Aorta (tissue), 5 donors: ENCODE measurements at regions not wholly inside any gene's neighbourhood (a gene's known extent, or its start where the extent isn't known, plus 50 kb on each side); places are given as distances from the start of the nearest gene placed in this dataset.

Experiments used
- ATAC-seq: fragments of 200-7000 bp; cut with Tn5 transposase; one replicate; pipeline ENCODE4 v1.9.1; 2022; ENCODE audit warnings: moderate library complexity; ENCODE audit not compliant: low FRiP score
- DNase-seq, 2 donors: peaks; one replicate each; pipeline ENCODE4 v3.0.0-alpha.2; 2020
- H3K27ac ChIP-seq, 2 donors: one replicate each; pipeline ENCODE4 v1.5.1; 2013; ENCODE audit warnings: low read length in 2 of 2, mild to moderate bottlenecking in 2 of 2, moderate library complexity in 2 of 2, control low read depth in 1 of 2, inconsistent platforms in 1 of 2, low read depth in 1 of 2
- H3K27me3 ChIP-seq, 2 donors: one replicate each; pipeline ENCODE4 v1.6.1; 2013; ENCODE audit warnings: control low read depth in 1 of 2, low read length in 1 of 2, mild to moderate bottlenecking in 1 of 2, moderate library complexity in 1 of 2; ENCODE audit not compliant: insufficient read depth in 2 of 2, control insufficient read depth in 1 of 2
- H3K36me3 ChIP-seq, 2 donors: one replicate each; pipeline ENCODE4 v1.6.1; 2013; ENCODE audit warnings: control low read depth in 1 of 2, low read length in 1 of 2, mild to moderate bottlenecking in 1 of 2; ENCODE audit not compliant: insufficient read depth in 2 of 2, control insufficient read depth in 1 of 2
- H3K4me1 ChIP-seq, 2 donors: one replicate each; pipeline ENCODE4 v1.6.1; 2013; ENCODE audit warnings: low read length in 2 of 2, control low read depth in 1 of 2, mild to moderate bottlenecking in 1 of 2, moderate library complexity in 1 of 2; ENCODE audit not compliant: insufficient read depth in 2 of 2, control insufficient read depth in 1 of 2
- H3K4me3 ChIP-seq, 2 donors: one replicate each; pipeline ENCODE4 v1.5.1; 2013; ENCODE audit warnings: low read length in 2 of 2, control low read depth in 1 of 2, mild to moderate bottlenecking in 1 of 2
- H3K9me3 ChIP-seq: one replicate; pipeline ENCODE4 v1.6.1; 2013; ENCODE audit warnings: mild to moderate bottlenecking, low read length; ENCODE audit not compliant: control insufficient read depth
- WGBS, 2 donors: extraction: QIAGEN DNeasy Blood & Tissue Kit; methylation state at CpG; one replicate each; pipeline ENCODE4 v1.1.7; 2013; 5-methylcytosine and 5-hydroxymethylcytosine counted together
- intact Hi-C, 2 donors: fragments of 100-400 bp; cut with DNase I; formaldehyde crosslinking; loops; one replicate each; pipeline versions ENCODE4 v1.14.2 to v1.15.0; 2022
- donor health status: healthy with polysubstance abuse.
- donor health status: Bipolar disorder and iron deficiency.
- donor health status: DM: no; HTN: no; CAD: no.
- donor health status: DM: no; HTN: no; CAD: no.
- donor health status: DM: yes; HTN: yes; CAD: no.

DNA sequence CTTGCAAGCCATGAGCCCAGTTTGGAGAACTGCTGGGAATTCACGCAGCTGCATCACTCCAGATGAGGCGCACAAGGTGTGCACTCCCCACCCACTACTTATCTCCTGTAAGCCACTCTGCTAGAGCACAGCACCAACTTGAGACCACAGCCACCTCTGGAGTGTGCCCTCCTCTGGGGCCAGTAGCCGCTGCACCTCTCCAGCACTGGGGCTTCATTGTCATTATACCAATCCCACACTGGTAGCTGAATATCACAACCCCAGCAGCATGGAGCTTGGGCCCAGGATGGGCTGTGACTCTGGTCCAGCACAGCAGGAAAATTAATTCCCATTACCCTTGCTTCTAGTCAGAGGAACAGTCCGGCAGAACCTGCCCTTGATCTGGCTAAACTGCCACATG lies 125.6 kb downstream of the LSM5 start:
- 88 to 95% methylated on average over 4 of the region's 4 CpGs for WGBS, 2 donors
- intact Hi-C loops: no loop called here
- ATAC-seq: no peak

DNA sequence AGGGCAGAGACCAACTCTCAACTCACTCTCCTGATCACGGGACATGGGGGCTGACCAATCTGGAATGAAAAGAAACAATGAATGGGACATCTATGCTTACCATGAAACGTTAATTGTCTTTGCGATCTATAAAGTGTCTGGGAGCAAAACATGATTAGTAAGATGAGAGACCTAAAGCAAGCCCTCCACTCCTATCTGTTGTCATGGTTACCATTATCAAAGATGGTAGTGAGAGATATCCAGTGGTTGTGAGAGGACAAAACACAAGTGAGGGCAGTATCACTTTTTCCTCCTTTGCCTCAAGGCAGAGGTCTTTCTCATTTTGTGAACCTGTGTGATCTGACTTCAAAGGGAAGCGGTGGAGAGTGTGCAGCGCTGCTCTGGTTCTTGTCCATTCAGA lies 130.1 kb downstream of the LSM5 start:
- Histone ChIP-seq H3K9me3 (no peaks in the 10 kb centered on the region), H3K4me1 (no peaks in the 10 kb centered on the region), H3K4me3 (no peak overlapping the region), H3K27me3 (no peaks in the 10 kb centered on the region), H3K36me3 (no peaks in the 10 kb centered on the region), H3K27ac (no peak overlapping the region)
- DNase-seq (no peak), ATAC-seq (no peak)
- 94 to 98% methylated on average over 5 of the region's 5 CpGs for WGBS, 2 donors
- intact Hi-C loops: no loop called here

More for the DNA sequence above, 125.6 kb downstream of the LSM5 start:
- no peak for DNase-seq
- H3K4me3 ChIP-seq: no peak overlapping the region
- no peaks in the 10 kb centered on the region for H3K4me1 ChIP-seq
- no peaks in the 10 kb centered on the region for H3K27me3 ChIP-seq
- no peaks in the 10 kb centered on the region for H3K36me3 ChIP-seq
- peaks cover 2% of the 10 kb centered on the region for H3K9me3 ChIP-seq
- H3K27ac ChIP-seq: no peak overlapping the region

DNA sequence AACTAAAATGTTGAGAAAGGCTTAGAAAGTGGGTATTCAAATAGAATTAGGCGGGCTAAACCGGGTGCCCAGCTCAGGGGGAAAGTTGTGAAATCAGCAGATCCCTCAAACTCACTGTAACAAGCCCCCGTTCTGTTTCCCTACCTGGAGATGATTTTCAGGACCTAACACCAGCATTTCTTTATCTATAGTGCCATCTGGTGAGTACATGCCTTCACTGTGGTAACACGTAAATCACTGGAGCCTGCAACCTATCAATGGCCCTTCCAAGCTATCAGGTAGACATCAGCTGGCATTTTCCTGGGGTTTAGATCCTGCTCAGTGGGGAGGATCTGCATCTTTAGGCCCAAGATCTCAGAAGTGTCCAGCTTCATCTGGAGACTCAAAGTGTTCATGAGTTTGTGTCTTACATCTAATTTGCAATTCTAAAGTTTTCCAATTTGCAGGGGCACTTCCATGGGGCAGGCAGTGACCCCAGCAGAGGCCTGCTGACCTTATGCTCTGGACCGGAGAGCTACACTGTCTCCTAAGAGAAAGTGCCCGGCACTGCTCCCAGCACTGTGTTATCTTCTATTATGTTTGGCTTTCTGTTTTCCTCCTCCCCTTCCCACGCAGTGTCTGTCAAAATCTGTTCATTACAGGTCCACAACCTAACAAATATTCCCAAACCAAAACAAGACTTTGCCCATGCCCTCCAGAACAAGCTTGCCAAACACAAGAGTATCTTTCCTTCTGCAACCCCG lies 132.5 kb downstream of the LSM5 start:
- H3K4me3 ChIP-seq: no peak overlapping the region
- no peaks in the 10 kb centered on the region for H3K9me3 ChIP-seq
- no peaks in the 10 kb centered on the region for H3K36me3 ChIP-seq
- H3K27ac ChIP-seq: no peak overlapping the region
- no peak for ATAC-seq
- DNase-seq: no peak
- 43% methylated on average over 8 of the region's 8 CpGs for WGBS, 2 donors
- no peaks in the 10 kb centered on the region for H3K27me3 ChIP-seq
- H3K4me1 ChIP-seq: no peaks in the 10 kb centered on the region
- intact Hi-C loops: no loop called here

DNA sequence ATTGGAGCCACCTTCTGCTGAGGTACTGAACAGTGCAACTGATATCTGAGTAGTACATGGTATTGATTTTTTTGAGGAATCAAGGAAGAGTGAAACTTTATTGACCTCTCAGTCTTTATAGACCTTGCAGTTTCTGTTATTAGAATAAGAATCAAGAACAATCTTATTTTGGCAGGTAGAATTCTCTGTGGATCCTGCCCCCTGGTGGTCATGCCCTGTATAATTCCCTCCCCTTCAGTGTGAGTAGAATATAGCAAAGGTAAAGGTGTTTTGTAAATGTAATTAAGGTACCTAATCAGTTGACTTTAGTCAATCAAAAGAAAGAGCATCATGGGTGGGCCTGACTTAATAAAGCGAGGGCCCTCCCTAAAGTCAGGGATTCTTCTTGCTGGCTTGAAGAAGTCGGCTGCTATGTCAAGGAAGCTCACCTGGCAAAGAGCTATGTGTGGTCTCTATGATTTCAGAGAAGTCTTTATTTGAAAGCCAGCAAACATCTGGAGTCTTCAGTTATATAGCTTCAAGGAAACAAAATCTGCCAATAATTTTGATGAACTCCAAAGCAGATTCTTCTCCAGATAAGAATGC lies 142.8 kb downstream of the LSM5 start:
- 85 to 91% methylated on average over 2 of the region's 2 CpGs for WGBS, 2 donors
- intact Hi-C loops: loop anchor here (5.0 to 10.0 kb wide), 4 partner anchors 135 to 603 kb away; no protein-coding TSS in a partner anchor
- DNase-seq: no peak
- no peaks in the 10 kb centered on the region for H3K36me3 ChIP-seq
- H3K4me1 ChIP-seq: no peaks in the 10 kb centered on the region
- H3K27me3 ChIP-seq: no peaks in the 10 kb centered on the region
- no peak overlapping the region for H3K4me3 ChIP-seq
- no peak overlapping the region for H3K27ac ChIP-seq
- ATAC-seq: no peak
- no peaks in the 10 kb centered on the region for H3K9me3 ChIP-seq

DNA sequence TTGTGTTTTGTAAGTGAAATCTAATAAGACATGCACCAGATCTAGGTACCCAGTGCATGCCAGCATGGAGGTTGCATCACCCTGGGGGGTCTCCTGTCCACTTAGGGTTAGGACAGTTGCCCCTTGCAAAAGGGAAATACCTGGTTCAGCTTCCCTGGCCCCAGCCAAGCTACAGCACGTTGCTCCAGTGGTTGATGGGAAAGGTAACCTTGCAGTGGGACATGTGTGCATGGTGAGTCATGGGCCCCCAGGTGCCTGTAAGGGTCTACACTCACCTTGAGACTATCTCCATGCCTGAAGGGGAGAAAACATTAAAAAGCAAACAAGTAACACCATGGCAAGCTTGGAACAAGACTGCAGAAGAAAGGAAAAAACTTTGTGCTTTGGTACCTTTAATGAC lies 143.9 kb downstream of the LSM5 start:
- ATAC-seq: no peak
- Histone ChIP-seq H3K9me3 (no peaks in the 10 kb centered on the region), H3K4me3 (no peak overlapping the region), H3K27me3 (no peaks in the 10 kb centered on the region), H3K36me3 (no peaks in the 10 kb centered on the region), H3K27ac (no peak overlapping the region), H3K4me1 (no peaks in the 10 kb centered on the region)
- 56 to 67% methylated on average over 1 of the region's 1 CpG for WGBS, 2 donors
- no peak for DNase-seq
- intact Hi-C loops: loop anchor here (5.0 to 10.0 kb wide), 4 partner anchors 134 to 601 kb away; no protein-coding TSS in a partner anchor

DNA sequence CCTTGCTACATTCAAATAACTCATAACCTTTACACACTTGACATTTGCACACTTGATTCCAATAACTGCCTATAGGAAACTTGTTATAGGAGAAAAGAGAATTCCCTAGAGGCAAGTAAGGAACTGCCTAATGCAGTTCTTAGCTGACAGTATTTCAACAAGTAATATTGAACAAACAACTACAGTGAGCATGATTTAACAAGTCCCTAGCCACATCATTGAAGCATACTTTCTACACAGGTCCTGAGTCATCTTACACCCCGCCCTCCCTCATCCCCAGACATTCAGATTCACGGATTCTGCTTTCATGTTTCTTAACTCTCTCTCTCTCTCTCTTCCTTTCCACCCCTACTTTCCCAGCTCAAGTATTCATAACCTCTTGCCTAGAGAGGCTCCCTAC lies 153.5 kb downstream of the LSM5 start:
- Histone ChIP-seq H3K4me1 (no peaks in the 10 kb centered on the region), H3K36me3 (no peaks in the 10 kb centered on the region), H3K4me3 (no peak overlapping the region), H3K9me3 (peaks cover 2% of the 10 kb centered on the region), H3K27me3 (no peaks in the 10 kb centered on the region), H3K27ac (no peak overlapping the region)
- intact Hi-C loops: no loop called here
- ATAC-seq (no peak), DNase-seq (no peak)
- 64 to 68% methylated on average over 2 of the region's 2 CpGs for WGBS, 2 donors

DNA sequence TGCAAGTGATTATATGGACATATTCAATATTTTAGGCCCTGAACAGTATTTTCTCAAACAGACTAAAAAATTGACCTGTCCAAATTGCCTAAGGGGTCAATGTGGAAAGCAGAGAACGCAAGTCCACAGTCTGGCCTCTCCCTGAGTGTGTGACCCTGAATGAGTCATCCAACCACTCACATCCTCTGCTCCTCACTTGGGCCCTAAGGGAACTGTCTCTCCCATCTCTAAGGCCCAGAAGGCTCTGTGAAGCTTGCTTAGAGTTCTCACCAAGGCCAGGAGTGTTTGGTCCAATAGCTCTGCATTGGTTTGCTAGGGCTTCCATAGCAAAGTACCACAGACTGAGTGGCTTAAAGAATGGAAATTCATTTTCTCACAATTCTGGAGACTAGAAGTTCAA lies 155.1 kb downstream of the LSM5 start:
- Histone ChIP-seq H3K36me3 (no peaks in the 10 kb centered on the region), H3K27ac (no peak overlapping the region), H3K4me1 (no peaks in the 10 kb centered on the region), H3K4me3 (no peak overlapping the region), H3K9me3 (peaks cover 6% of the 10 kb centered on the region), H3K27me3 (no peaks in the 10 kb centered on the region)
- DNase-seq: no peak
- 81 to 91% methylated on average over 1 of the region's 1 CpG for WGBS, 2 donors
- intact Hi-C loops: no loop called here
- no peak for ATAC-seq

DNA sequence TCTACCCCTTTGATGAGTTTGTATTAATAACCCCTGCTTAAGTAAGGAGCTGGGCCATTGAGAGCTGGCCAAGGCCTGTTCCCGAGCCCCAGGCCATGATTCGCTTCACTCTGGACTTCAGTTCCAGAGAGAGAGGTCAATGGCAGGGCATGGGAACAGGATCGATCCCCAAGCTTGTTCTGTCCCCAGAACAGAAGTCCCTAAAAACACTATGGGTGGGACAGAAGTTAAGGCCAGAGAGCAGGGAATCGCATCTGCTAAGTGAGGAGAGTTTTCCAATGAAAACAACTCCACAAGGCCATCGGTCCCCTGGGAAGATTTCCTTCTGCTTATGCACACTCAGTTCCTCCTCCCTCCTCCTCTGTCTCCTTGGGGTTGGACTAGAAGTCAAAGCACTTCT lies 159.6 kb downstream of the LSM5 start:
- Histone ChIP-seq H3K4me1 (no peaks in the 10 kb centered on the region), H3K9me3 (peaks cover 4% of the 10 kb centered on the region), H3K27ac (no peak overlapping the region), H3K27me3 (no peaks in the 10 kb centered on the region), H3K4me3 (no peak overlapping the region), H3K36me3 (no peaks in the 10 kb centered on the region)
- WGBS, 2 donors: 52 to 68% methylated on average over 5 of the region's 5 CpGs
- intact Hi-C loops: no loop called here
- ATAC-seq (no peak), DNase-seq (no peak)

DNA sequence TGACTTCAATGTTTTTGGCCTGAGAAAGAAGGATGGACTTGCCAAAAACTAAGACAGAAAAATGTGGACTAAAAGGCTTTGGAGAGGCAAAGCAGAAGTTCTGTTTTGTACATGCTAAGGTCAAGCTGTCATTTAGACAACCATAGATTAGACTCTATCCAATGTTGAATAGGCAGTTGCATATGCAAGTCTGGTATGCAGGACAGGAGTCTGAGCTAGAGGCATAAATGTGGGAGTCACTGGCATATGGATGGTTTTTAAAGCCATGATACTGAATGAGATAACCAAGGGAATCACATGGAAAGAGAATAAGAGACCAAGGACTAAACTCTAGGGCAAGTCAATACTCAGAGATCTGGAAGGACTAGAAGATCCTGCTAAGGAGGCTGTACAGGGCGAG lies 164.1 kb downstream of the LSM5 start:
- Histone ChIP-seq H3K4me1 (no peaks in the 10 kb centered on the region), H3K27me3 (no peaks in the 10 kb centered on the region), H3K4me3 (no peak overlapping the region), H3K36me3 (no peaks in the 10 kb centered on the region), H3K9me3 (peaks cover 3% of the 10 kb centered on the region), H3K27ac (no peak overlapping the region)
- WGBS, 2 donors: 82 to 85% methylated on average over 1 of the region's 1 CpG
- DNase-seq (no peak), ATAC-seq (no peak)
- intact Hi-C loops: no loop called here
